Stimulated activated CD4-positive, alpha-beta T cell treated with anti-CD3 and anti-CD28 coated beads, Interleukin-12 subunit alpha, Interleukin-12 subunit beta, amount 100 ng/mL, for 4 hours (primary cell): ENCODE measurements at regions not wholly inside any gene's neighbourhood (a gene's known extent, or its start where the extent isn't known, plus 50 kb on each side); places are given as distances from the start of the nearest gene placed in this dataset.

Experiments used
- DNase-seq: peaks from one replicate; pipeline ENCODE4 v3.0.0-alpha.2; 2020

DNA sequence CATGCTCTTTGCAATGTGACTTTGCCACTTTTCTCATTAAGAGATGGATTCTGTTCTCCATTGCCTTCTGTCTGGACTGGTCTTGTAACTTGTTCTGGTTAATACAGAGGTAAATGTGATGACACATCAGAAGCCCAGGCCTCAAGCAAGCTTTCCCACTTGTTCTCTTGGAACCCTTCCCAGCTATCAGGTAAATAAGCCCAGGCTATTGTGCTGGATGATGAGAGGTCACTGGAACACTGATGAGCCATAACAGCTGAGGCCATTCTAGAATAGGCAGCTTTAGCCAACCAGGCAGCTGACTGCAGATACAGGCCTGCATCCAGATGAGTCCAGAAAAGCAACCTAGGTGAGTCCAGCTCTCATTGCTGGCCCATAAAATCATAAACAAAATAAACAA is 1007.0 kb upstream of the ACVR2A start:
- DNase-seq = no peak

DNA sequence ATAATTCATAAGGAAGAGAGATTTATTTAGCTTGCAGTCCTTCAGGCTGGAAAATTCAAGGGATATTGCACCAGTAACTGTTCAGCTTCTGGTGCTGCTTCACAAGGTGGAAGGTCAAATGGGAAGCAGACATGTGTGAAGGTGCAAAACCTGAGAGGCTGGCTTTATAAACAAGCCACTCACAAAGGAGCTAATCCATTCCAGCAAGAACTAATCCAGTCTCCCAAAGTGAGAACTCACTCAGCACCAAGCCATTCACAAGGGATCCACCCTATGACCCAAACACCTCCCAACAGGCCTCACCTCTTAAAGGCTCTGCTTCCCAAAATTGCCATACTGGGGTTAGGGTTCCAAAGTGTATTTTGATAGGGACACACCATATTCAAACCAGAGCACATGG is 1018.4 kb upstream of the ACVR2A start:
- no peak for DNase-seq

DNA sequence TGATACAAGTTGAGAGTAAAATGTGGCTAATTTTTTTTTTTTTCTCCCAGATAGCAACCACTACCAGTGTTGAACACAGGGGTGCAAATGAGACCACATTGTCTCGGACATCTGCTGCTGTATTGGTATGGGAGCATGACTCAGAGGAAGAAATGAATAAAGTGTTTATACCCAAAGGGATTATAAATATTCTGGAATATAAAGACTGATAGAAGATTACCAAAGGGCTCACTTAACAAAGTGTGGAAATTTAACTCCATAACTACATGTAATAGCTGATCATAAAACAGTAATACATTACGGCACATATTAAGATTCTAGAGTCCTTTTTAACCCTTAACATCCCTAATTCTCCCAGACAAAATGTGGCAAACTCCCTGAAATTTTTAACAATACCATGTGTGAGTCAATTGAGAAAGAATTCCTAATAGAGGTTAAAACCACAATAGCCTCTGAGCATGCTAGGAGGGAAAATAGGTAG is 1023.0 kb upstream of the ACVR2A start:
- DNase-seq = no peak

DNA sequence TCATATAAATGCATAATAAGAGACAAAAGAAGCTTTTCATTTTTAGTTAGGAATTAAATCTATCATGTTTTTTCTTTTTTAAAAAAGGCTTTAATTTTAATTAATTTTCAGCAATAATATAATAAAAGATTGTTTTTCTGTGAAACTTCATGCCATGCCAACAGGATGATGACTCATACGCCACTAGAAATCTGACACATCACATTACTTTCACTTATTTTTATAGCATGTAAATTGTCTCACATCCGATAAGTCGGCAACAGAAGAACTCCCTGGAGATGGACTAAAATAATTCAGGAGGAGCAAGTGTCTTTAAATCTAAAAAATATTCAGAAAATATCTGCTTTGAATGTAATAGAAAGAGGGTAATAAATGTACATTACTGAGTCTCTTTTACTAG is 1024.2 kb upstream of the ACVR2A start:
- DNase-seq = no peak

DNA sequence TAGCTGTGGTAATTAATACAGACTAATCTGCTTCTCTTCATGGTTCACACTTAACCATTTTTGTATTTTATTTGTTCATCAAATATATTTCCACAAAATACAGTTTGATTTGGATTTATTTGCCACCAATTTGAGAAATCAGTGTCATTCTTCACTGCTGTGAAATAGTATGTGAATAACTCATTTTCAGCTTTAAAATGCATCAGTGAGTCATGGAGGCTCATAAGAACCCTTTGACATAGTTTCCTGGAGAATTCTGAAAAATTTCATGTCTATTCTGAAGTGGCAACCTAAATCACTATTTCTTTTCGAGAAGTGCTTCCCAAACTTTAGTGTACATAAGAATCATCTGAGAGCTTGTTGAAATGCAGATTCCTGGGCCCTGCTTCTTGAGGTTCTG is 1026.7 kb upstream of the ACVR2A start:
- no peak for DNase-seq

DNA sequence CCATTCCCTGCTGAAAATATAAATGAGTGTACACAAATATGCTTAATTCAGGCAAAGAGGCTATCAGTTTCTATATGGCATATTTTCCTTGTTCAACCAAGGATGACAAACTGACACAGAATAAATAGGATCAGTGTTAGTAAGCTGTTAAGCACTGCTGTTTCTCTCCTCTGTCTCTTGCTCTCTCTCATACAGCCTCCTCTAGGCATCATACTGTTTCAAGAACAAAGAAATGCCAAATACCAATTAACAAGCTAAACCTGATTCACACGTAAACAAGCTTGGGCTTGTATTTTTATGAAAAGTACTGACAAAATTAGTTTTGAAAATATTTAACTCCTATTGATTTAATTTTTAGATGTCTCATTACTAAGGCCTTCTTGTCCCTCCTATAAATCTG is 1027.2 kb upstream of the ACVR2A start:
- DNase-seq = no peak

DNA sequence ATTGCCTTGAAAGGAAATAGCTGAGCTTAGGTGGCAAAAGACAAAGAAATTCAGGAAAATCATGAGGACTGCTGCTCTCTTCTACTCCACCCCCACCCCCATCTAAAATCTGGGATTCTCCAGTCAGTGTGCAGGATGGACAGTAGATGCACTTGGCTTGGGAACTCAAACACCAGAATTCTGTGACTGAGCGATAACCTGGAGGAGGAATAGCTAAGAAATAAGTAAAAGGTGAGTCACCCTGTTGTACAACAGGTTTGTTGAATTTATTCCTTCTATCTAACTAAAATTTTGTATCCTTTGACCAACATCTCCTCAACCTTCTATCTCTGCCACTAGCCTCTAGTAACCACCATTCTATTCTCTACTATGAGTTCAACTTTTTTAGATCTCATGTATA is 1029.9 kb upstream of the ACVR2A start:
- DNase-seq = no peak

DNA sequence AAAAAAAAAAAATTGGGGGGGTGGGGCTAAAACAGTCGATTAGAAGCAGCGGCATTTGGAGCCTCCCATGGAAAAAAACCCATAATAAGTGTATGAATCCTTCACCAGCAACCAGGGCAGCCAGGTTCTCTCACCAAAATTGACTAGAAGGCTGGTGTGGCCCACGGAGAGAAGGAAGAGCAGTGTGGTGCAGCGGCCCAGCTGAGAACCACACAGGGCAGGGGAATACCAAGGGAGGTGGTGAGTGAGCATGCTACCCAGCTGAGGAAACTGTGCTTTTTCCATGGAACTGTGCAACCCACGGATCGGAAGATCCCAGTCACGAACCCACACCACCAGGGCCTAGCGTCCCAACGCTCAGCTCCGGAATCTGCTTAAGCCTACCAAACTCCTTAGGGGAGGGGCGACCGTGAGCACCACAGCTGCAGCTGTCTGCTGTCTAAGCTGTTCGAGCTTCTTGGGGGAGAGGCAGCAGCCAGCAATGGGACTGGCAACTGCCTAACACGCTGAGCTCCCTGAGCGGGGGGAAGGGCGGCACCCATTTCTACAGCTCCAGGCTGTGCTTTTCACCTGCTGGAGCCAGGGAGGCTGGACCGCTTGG is 1037.2 kb upstream of the ACVR2A start:
- DNase-seq = no peak

DNA sequence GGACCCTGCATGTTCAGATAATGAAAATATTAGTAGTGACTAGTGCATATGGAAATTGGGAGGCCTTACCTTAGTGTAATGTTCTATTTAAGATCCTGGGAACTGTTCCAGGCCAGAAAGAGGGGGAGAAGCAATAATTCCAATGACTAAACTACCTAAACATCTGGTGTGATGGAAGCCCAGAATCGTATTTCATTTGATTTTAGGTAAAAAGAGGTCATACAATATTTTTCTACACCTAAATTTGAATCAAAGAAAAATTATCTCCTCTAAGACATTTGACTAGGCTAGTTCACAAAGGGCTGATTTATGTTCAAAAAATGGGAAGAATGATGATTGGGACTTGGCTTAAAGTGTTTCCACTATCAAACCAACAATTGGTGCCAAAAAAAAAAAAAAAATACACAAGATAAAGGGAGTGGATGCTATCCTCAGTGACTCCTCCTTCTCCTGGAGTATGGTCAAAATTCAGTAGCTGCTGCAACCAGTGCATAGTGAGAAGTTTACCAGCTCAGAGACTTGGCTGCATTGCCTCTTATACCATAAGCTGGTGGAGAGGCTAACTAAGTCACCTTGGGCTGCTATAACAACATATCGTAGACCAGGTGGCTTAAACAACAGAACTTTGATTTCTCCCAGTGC is 1038.3 kb upstream of the ACVR2A start:
- DNase-seq = no peak

DNA sequence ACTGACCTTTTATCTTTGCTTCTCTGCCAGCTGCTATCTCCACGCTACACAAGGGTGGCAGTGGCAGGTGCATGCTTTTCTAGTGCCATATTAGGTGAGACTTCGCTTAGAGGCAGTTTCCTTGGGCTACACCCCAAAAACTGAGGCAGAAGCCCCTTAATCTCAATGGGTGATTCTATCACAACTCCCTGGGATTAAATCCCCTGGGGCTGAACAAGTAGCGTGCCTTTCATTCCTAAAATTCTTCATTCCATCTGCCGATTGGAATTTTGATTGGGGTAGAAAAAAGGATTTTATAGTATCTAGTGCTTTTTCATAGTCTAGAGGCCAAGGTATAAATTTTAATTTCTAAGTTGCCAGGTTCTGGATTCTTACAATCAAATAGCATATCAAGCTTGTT is 1040.5 kb upstream of the ACVR2A start:
- DNase-seq = no peak

DNA sequence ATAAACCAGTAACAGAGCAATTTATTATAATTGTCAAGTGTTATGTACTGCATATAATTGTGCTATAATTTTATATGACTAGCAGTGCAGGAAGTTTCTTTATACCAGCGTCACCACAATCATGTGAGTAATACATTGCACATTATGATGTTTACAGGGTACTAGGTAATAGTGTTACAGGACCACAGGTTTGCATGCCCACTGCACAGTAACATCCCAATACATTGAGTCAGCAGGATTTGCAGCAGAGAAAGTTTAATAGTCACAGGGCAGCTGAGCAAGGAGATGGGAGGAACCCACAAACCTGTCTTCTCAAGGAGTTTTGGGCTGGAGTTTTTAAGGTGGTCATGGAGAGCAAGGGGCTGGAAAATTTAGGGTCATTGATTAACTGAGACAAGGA is 1042.9 kb upstream of the ACVR2A start:
- no peak for DNase-seq

DNA sequence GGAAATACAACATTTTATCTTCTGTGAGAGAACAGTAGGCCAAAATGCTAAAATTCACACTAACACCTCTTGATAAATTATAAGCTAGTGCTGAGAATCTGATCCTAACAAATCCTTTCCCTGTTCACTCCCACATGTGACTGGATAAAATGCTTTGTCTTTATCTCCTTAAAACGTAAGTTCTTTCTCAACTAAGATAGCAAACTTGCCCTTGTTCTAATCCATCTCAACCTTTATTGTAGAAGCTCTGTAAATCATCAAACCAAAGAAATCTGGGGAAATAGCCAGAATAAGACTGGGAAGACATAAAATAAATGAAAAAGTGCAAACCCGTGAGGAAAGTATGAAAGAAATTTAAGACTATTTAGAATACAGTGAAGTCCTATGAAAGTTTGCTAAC is 1058.4 kb upstream of the ACVR2A start:
- no peak for DNase-seq

DNA sequence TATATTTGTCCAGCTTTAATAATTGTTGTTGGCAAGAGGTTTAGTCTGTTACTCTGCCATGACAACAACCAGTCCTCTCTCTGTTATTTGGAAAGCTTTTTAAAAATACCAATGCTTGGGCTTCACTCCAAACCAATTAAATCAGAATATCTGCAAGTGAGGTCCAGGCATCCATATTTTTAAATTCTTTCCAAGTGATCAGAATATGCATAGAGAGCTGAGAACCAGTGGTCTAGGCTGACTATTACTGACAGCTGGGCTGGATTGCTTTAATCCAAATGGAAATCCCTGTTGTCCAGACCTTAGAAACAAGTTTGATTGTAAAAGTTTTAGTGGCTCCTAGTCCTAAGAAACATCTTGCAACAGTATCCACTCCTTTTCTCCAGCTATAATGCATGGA is 1059.7 kb upstream of the ACVR2A start:
- no peak for DNase-seq

DNA sequence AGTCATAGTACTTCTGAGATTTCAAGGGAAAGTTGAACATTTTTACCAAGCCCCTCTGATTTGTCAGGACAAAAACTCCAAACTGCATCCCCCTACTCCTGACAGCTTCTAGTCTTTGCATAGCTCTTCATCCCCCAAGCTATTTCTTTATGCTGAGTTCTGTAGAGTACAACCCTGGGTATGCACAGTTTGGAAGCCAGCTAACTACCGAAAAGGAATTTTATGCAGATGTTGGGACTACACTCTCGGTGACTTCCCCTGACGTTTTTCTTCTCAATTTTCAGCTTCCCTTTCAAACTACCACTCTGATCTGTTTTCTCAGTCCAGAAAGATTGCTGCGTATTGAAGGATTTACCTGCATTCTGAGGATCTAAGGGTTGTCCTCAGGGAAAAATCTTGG is 1060.2 kb upstream of the ACVR2A start:
- DNase-seq = no peak

DNA sequence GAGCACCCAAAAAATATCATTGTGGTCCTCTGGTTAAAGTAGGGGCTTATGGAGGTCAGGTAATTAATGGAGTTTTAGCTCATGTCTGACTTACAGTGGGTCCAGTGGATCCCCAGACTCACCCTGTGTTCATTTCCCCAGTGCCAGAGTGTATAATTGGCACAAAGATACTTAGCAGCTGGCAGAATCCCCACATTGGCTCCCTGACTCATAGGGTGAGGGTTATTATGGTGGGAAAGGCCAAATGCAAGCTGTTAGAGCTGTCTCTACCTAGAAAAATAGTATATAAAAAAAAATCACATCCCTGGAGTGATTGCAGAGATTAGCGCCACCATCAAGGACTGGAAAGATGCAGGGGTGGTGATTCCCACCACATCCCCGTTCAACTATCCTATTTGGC is 1067.6 kb upstream of the ACVR2A start:
- DNase-seq = no peak

DNA sequence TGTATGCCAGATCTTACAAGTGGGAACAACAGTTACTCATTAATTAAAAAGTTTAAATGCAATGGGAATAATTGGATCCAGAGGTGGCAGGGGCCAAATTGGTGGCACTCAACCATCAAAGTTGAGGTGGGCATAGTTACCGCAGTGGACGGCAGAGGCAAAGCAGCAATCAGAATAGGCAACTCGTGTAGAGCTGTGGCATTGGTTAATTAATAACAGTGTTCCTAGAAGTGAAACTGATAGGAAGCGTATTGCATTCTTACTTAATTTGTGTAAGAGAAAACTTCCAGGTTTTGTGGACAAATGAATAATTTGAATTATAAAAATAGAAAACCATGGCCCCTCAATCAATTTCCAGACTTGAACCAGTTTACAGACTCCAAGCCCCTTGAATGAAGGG is 1068.2 kb upstream of the ACVR2A start:
- DNase-seq = no peak

DNA sequence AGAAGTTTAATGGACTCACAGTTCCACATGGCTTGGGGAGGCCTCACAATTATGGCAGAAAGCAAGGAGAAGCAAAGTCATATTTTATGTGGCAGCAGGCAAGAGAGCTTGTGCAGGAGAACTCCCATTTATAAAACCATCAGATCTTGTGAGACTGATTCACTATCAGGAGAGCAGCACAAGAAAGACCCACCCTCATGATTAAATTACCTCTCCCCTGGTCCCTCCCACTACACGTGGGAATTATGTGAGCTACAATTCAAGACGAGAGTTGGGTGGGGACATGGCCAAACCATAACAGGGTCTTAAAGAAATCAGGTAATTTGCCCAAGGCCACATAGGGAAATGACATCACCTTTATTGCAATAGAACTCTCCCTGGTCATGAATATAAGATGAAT is 1073.3 kb upstream of the ACVR2A start:
- no peak for DNase-seq

DNA sequence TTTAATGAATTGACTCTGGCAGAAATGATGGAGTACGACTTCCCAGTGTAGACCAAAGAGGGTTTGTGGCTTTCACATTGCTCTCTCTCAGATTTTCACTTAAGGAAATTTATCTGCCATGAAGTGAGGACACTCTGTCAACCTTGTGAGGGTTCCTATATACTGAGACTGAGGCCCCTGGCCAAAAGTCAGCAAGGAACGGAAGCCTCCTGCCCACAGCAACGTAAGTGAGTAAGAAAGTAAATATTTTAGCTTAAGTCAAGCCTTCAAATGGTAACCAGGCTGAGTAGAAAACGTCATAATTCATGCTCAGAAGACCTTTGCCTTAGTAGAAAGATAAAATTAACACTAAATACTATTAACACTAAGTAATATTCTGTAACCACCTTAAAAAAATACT is 1080.5 kb upstream of the ACVR2A start:
- no peak for DNase-seq

DNA sequence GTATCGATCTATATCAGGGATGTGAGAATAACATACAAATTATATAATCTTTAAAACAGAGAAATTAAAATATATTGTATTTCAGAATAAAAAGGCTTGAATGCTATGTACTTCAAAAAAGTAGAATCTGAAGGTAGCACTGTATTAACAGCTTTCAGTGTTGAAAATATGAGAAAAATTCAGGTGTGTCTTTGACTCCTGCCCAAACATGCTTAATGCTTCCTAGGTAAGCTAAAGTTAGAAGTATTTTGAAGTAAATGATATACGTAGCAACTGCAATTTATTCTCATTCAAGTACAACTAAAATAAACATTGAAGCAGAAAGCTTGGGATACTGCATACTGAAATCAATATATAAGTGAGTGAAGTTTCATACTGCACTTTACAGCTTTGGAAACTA is 1082.0 kb upstream of the ACVR2A start:
- DNase-seq = no peak

DNA sequence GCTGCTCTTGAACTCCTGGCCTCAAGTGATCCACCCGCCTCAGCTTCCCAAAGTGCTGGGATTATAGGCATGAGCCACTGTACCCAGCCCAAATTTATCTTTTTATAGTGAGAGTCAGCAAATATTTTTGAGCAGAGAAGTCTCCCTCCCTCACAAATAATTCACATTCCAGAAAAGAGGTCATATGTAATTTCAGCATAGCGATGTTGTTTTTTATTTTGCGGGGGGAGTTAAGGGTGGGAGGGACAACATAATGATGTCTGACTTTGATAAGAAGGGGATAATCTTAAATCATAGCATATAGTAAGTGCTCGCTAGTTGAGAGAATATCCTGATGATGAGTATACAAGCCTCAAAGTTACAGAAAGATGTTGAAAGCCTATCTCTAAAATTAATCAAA is 1090.2 kb upstream of the ACVR2A start:
- no peak for DNase-seq

DNA sequence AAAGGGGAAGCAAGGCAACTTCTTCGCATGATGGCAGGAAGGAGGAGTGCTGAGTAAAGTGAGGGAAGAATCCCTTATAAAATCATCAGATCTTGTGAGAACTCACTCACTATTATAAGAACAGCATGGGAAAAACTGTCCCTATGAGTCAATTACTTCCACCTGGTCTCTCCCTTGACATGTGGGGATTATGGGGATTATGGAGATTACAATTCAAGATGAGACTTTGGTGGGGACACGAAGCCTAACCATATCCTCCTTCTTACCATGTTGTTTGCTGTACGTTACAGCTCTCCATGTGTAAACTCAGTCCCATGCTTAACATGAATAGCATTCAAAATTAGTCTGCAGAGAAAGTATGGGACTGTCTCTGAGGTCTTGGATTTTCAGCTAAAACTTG is 1096.8 kb upstream of the ACVR2A start:
- DNase-seq = no peak

DNA sequence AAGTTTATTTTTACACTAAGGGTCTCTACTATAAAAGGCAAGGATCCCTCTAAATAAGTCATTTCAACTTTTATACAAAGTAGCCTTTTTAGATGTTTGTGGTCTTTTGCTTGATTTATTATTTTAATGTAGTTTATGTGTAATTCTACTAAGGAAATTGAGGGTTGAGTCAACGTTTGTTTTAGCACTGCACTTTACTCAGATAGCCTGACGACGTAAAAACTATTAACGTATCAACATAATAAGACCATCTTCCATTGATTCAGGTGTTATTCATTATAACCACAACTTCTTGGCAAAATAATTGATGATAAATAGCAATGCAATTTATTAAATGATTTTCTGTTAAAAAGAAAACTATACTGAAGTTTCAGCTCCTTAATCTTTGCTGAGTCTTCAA is 1103.6 kb upstream of the ACVR2A start:
- no peak for DNase-seq

DNA sequence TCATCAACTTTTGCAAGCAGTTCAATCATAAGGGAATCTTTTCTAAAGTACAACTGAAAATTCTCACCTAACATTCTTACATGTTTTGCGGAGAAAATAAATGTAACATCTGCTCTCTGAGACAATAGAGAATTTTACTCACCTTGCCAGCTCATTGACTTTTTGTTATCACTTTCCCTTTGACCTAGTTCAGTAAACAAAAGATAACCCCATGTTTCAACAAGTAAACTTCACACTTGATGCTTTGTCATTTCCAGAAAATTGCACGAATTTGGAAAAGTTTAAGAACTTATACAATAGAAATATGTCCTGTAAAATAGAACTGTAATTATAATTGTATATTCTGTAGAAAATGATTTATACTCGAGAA is 1110.0 kb upstream of the ACVR2A start:
- DNase-seq = no peak

DNA sequence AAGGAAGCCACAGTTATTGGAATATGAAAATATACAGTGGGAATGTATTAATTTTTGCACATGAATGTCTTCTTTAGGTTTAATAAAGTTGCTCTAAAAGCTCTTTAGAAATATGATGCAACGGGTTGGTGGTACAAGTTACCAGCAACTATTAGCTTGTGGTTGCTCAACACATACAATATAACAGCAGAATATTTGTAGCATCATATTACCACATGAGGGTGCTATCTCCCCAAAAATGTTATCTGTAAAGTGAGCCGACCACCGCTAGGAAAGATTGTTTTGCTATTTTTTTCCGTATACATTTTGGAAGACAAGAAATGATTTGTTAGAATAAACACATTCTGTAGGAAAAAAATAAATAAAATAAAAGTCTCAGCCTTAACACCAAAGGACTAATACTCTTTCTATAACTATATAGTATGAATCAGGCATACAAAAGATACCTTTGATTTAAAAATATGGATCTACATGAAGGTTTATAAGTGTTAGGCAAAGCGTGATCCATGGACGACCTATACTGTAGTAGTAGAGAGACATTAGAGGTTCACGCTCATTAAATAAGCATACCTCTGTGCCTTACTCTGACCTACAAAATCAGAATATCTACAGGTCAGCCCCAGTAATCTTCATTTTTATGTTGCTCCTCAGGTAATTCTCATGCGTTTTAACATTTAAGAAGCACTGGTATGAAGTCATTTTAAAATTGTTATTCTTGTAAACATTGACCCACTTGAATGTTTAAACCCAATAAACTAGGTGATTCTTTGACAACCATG is 1110.6 kb upstream of the ACVR2A start:
- DNase-seq = no peak

DNA sequence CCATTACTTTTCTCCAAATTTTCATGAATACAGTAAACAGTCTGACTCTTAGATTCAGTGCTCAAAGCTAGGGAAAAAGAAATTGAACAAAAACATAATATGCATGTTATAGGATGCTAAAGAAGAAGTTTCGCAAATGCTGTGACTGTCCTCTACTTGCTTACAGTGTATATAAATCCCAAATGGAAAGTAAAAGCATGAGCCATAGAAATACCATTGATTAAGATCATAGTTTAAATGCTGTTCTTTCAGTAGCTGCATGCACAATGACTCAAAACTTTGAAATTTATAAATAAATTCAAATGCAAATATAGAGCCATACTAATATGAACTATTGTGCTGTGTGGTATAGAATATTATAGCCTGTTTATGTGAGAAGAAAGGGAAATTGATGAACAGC is 1113.9 kb upstream of the ACVR2A start:
- DNase-seq = no peak
